SW 1271 (cell line): ENCODE measurements at regions not wholly inside any gene's neighbourhood (a gene's known extent, or its start where the extent isn't known, plus 50 kb on each side); places are given as distances from the start of the nearest gene placed in this dataset.
"Not testable (repeated sequence)": the region's sequence is repeated elsewhere in the genome, so short reads cannot be mapped to it uniquely, and the experiment has no call there.

ENCODE experiments used
- DNase-seq, 2 experiments: peaks; one replicate each; lab custom pipeline; 2025; lab: John Stamatoyannopoulos, UW

DNA sequence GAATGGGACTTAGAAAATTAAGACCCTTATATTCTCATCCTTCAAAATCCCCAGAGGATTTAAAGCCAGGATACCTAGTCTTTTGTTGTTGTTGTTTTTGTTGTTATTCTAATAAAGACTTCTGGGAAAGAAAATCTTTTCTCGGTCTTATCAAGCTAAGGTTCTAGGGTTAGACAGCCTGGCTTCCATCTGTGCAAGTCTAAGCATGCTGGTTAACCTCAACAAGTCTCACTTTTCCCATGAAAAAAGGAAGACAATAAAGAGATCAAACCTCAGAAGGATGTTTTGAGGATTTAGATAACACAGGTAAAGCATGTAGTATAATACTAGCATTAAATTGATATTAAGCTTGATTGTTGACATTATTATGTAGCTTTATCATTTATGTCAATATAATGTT is 486.4 kb upstream of the SOX9 start:
- no peak for DNase-seq

DNA sequence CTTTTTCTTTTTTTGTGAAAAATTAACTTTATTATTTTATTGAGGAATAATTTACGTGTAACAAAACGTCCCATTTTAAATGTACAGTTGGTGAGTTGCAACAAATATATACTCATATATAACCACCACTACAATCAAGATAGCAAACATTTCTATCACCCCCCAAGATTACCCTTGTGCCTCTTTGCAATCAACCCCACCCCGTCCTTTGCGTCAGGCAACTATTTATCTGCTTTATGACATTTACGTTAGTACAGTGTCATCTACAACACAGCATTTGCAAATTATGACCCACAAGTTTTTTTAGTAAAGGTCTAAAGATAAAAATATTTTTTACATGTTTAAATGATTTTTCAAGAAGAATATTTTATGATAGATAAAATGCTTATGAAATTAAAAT is 485.6 kb upstream of the SOX9 start:
- no peak for DNase-seq

DNA sequence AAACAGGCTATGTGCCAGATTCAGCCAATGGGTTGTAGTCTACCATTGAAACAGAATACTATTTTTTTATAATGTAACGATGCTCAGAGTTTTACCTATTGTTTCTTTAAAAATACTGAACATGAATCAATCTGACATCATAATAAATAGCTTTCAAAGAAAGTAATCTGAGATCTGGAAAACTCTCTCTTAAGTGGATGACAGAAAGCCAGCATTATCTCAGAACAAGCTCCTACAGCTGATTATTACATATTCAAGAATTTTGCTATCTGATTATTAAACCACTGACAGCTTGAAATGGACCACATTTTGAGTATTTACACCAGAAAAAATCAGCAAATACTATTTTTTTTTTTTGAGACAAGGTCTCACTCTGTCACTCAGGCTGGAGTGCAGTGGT is 484.2 kb upstream of the SOX9 start:
- DNase-seq = no peak

DNA sequence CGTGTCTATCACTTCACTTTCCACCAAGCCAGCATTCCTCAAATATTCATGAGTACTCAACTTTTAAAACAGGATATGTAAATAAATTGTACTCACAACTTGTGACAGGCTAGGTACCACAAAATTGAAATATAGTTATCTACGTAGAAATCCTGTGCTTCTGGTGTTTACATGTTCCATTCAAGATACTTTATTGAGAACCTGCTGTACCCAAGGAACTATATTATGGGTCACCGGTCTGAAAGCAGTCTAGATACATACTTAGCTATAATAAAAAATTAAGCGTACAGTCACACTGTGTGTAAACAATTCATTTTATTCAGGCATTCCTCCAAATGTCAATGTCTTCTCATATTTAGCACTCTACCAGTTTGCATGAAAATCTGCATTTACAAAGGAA is 482.2 kb upstream of the SOX9 start:
- no peak for DNase-seq

DNA sequence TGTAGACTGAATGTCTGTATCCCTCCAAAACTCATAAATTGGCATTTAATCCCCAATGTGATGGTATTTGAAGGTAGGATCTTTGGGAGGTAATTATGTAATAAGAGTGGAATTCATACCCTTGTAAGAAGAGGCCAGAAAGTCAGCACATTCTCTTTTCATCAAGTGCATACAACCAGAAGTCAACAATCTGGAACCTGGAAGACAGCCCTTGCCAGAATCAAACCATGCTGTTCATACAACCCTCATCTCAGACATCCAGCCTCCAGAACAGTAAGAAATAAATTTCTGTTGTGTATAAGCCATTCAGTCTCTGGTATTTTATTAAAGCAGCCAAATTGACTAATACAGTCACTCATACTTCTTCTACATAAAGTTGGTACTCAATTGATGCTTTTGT is 481.0 kb upstream of the SOX9 start:
- DNase-seq = no peak

DNA sequence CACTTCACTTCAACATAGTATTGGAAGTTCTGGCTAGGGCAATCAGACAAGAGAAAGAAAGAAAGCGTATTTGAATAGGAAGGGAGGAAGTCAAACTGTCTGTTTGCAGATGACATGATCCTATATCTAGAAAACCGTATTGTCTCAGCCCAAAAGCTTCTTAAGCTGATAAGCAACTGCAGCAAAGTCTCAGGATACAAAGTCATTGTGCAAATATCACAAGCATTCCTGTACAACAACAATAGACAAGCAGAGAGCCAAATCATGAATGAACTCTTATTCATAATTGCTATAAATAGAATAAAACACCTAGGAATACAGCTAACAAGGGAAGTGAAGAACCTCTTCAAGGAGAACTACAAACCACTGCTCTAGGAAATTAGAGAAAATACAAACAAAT is 473.9 kb upstream of the SOX9 start:
- DNase-seq = not testable (repeated sequence)

DNA sequence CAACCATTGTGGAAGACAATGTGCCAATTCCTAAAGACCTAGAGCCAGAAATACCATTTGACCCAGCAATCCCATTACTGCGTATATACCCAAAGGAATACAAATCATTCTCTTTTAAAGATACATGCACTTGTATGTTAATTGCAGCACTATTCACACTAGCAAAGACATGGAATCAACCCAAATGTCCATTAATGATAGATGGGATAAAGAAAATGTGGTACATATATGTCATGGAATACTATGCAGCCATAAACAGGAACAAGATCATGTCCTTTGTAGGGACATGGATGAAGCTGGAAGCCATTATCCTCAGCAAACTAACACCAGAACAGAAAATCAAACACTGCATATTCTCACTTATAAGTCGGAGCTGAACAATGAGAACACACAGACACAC is 472.5 kb upstream of the SOX9 start:
- not testable (repeated sequence) for DNase-seq

DNA sequence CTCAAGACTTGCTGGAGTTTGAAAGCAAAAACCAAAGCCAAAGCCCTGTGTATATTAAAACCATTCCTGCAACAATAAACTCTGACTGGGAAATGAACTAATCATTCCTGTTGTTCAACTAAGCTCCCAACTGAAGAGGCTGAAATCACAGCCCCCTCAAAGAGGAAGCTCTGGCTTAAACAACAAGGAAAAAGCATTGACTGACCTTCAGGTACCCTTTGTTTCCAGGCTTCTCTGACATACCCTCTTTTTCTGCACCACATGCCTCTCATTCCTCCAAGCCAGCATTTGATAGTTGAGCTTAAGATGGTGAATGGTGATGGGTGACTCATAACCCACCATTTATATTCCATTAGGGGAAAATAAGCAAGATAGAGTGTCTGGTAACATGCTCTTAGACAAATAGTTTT is 470.9 kb upstream of the SOX9 start:
- no peak for DNase-seq

DNA sequence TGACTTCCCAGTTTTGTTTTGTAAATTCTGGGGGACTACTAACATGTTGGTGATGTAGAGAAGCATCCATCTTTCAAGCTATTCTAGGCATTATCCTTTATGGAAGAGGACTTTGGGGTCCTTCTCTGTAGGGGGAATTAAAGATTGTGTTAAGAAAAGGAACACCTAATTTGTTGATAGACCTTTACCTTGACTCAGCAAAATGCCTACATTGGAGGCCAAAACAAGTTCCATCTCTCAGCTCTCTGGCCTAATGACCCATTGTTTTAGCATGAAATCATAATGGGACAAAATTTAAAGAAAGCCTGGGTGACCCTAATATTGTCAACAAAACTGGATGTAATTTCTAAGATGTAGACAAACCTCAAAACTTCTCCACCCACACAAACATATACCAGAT is 465.3 kb upstream of the SOX9 start:
- DNase-seq = no peak

DNA sequence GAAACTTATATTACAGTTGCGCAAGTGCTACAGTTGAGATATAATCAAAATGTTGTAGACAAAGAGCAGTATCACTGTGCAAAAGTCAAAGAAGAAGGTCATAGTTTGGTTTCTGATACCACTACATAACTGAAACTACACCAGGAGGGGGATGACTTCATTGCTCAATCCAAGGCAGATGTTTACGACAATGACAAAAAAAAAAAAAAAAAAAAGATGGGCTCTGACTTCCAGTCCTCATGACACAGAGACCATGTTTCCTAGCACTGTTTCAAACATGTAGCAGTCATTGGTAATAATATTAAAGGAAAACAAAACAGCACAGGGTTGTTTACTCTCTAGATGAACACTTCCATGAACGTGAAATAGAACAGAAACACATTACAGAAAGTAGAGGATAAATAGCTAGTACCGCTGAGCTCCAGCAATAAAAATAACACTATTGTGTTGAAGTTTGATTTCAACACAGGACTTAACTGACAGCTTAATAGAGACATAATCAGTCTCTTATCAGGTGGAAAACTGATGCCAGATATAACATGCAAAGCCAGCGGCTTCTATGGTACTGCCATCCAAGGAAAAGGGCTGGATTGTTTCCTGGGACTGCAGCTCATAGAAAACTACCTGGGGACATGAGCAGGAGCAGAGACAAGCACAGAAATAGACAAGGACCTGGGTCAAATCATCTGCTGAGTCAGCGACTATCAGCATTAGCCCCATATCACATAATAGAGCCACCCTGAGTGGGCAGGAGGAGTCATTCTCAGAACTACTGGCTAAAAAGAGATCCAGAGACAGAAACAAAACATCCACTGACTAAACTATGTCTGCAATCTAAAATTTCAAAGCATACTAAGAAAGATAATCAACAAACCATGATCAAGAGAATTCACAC is 463.6 kb upstream of the SOX9 start:
- no peak for DNase-seq

DNA sequence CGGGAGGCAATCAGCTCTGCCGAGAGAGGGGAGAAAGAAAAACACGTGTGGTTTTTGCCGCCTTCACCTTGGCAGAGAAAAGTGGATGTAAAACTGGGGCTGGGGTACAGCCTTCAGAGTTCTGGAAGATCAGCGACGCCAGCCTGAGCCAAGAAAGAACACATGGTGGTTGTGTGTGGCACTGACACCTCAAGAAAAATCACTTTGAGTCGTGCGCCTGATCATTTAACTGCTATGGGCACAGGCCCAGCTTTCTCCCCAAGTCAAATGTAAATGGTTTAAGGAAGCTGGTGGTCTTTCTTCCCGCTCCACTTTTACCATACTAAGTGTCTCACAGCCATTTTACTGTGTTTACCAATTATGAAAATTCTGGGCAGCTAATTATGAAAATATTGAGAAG is 461.8 kb upstream of the SOX9 start:
- DNase-seq = no peak

DNA sequence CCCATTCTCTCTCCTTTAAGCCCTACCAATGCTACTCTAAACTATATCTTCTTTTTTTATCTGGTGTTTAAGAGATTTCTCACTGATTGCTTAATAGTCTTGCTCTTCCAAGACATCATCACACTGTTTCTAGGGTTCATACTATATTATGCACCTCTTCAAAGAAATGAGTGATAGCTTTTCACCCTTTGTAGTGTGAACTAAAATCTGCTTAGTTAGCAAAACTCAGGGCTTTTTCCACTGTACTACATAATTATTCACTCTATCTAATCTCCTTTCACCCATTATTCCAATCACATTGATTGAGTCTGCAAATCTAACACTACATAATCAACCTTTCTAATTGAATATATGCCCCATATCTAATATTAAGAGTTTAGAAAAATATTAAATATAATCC is 456.0 kb upstream of the SOX9 start:
- no peak for DNase-seq

DNA sequence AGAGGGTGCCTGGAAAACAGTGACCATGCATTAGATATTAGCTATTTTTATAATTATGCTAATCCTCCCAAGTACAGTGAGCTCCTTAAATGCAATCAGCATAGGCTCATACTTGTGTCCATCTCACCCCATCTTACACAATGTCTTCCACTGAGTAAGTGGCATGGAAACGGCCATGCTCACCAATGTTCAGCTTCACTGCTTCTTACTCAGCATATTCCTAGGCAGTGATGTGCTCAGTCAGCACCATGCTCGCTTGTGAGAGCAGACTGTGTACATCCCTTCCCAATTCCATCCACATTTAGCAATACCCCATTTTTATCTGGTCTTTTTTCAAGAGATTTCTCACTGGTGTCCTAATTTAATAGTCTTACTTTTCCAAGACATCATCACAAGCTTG is 454.8 kb upstream of the SOX9 start:
- no peak for DNase-seq

DNA sequence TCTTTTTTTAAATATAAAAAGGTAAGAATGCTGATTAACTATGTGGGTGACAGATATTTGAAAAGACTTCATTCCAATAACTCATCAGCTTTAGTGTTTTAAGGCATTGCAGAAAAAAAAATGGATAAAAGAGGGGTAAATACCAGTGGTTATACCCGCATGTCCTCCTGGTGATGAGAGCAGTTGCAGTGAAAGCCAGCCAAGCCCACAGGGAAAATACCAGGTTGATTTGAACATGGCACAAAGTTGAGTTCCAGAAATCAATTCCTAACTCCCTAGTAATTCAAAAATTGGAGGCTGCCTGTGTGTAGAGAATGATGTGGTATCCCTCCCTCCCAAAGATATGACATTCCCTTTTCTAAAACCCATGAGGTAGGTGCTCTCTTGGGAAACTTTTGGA is 453.2 kb upstream of the SOX9 start:
- DNase-seq = no peak

DNA sequence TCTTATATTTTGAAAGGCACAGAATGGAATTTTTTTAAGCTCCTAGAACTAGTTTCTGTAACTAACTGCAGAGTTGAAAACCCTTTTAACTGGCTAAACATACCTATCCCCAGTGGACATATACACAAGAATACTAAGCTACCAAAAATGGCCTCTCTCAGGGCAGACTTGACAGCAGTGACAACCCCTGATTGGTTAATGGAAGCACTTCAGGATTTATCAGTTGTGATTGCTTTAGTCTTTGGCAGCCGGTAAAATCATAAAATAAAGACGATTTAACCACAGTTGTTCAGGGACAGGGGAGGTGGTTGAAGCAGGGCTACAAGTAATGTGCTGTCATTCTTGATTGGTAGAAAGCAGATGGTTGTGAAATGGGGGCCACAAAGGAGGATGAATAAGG is 452.0 kb upstream of the SOX9 start:
- DNase-seq = no peak

DNA sequence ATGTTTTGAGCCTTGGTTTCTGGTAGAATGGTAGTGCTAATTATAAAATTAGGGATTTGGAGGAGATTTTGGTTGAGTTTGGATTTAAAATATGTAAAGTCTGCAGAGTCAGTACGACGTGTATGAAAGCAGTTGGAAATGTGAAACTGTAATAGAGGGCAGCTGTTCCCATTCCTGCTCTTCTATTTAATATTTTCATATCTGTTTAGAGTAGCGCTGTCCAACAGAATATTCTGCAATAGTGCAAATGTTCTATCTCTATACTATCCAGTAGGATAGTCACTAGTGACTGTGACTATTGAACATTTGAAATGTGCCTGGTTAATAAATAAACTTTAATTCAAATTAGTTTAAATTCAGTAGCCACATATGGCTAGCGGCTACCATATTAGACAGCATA is 443.4 kb upstream of the SOX9 start:
- no peak for DNase-seq

DNA sequence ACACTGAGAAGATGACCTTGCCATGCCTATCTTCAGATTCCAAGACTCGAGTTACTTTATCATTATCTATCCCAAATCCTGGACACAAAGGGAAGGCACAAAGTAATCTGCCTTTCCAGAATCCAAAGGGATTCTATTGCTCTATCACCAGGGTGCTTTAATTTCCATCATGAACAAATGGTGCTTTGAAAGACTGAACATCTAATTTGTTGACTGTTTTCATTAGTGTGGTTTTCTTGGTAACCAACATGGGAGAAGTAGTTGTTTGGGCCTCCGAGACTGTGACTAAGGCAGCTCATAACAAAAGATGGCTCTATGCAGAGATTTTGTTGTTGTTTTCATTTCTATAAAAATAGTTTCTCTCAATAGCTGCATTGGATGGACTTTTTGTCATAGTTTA is 441.0 kb upstream of the SOX9 start:
- no peak for DNase-seq

DNA sequence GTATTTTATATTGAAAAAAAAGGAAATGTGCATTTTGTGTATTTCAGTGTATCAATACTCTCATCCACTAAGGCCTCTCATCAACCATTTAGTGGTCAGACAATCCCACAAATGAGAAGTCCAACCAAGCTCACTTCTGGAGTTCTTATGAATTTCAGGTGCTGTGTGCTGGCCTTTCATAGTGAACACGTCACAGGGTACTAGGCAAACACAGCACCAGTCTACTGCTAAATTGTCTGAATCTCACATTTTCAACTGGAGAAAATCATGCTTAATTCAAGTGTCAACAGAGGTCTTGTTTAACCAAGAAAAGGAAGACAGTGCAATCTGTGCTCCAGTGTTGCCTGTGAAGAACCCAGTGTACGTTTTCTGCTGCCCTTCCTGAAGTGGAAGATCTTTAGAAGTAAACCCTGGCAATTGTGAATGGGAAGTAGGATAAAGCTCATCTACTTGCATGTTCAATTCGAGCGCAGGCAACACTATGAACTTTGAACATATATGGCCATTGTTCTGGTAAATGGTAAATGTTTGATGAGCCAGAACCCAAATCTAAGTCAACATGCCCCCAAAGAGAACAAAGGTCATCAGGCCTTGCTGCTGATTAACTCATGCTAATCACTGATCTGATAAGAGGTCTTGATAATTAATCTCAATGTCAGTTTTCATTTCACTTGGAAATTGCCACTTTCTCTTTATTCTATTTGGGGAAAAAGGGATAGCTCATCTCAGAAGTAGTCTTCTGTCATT is 439.2 kb upstream of the SOX9 start:
- DNase-seq = no peak

DNA sequence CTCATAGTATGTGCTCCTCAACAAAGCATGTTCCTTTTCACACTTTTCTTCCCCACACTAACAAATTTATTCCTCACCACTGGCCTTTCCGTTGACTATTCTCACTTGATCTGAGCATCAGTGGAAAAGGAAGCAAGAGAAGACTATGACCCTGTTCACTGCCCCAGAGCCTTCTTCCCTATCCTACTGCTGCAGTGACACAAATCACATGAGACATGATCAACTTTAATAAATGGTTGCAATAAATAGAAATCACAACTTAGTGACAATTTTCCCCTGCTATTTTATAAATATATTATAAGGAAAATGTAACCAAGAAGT is 438.7 kb upstream of the SOX9 start:
- no peak for DNase-seq

DNA sequence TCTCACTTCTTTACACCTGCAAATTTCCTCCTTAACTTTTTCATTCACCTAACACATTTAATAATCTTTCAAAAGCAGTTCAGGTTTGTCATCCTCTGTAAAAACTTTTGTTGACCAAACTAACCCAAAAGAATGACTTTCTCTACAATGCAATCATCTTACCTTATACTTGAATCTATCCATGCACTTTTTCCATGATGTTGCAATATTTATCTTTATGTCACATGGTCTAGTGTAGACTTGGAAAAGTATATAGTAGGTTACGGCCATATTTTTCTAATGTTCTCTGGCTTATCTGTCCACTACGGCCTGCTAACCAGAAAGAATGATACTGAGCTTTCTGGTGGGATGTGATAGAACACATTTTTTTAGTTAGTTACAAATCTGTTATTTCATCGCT is 431.0 kb upstream of the SOX9 start:
- no peak for DNase-seq

DNA sequence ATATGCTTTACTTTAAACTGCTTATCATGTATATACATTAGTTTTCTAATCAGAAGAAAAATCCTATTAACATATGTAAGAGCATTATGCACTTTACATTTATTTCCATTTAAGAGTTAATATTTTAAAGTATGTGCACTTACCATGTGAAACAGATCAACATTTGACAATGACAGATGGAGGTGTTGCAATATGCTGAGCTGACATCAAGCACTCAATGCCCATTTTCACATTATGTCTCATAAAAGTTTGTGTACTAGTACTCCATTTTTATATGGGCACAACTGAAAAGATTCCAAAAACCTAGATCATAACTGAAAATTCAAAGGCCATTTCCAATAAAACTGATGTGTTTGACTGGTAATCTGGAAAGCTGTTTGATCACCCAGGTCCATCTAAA is 420.9 kb upstream of the SOX9 start:
- DNase-seq = no peak

DNA sequence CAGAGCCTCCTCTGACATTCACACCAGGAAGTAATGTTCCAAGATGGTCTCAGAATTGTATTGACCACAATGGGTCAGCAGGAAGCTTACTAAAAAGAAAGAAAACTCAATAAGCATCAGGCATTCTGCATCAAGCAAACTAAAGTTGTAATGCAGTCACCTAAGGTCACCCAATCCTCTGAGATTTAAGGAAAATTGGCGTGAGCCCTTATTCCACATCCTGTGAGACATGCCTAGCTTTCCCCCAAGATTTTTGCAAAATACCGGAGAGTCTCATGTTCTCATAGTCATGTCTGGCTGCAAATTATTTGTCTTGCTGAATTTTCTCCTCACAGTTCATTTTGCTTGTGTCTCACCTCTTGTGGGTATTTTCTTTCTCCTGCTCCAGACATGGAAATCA is 417.1 kb upstream of the SOX9 start:
- no peak for DNase-seq

DNA sequence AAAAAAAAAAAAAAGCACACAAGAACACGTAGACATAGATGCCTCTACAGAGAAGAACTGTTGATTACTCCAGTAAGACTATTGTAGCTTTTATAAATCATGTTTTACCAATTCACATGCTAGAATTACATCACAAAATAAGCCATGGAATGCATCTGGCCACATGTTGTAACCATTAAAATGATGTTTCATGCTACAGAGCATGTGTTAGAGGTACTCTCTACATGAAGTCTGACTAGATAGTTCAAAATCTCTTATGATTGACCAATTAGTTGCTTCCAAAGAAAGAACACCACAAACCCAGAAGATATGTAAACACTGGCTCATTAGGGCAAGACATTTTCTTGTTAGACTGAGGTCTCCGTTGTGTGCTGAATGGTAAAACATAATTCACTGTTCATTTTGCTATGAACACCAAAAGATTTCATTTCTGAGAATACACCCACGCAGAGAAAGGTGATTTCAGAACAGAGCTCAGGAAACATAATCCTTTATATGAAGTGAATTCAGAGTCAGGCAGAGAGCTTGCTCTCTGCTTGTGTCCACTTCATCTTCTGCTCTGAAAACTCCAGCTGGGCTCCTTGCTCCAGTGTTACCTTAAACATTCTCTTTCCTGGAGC is 411.4 kb upstream of the SOX9 start:
- DNase-seq = no peak
